PC-9 (cell line): ENCODE measurements at regions not wholly inside any gene's neighbourhood (a gene's known extent, or its start where the extent isn't known, plus 50 kb on each side); places are given as distances from the start of the nearest gene placed in this dataset.

Source experiments
- BruUV-seq: library from RNA; stranded (reverse); fragments of 400-500 nt; replicated peaks from 2 replicates; lab custom pipeline; 2021; lab: Mats Ljungman, UMichigan
- CTCF ChIA-PET: fragments of 300-600 bp; sonication (Branson Sonifier 250); formaldehyde crosslinking; loops from one replicate; lab custom pipeline; 2022; ENCODE audit warnings: antibody characterized with exemption; lab: Charles Lee
- POLR2A ChIA-PET: fragments of 300-600 bp; sonication (Branson Sonifier 250); formaldehyde crosslinking; loops from one replicate; lab custom pipeline; 2022; ENCODE audit warnings: antibody characterized with exemption; ENCODE audit not compliant: unreplicated experiment; lab: Charles Lee
- DNase-seq, 2 experiments: peaks; one replicate each; pipeline versions ENCODE4 v3.0.0 to v3.0.0-alpha.2; 2015 to 2022; ENCODE audit warnings: mixed read lengths in 1 of 2
- H2AFZ ChIP-seq: fragments of 200-600 bp; sonication (generic); 2 replicates; pipeline ENCODE4 v1.8.1; 2017; ENCODE audit warnings: antibody characterized with exemption
- H3F3A ChIP-seq: fragments of 200-600 bp; sonication (generic); 2 replicates; pipeline ENCODE4 v1.8.1; 2017; ENCODE audit warnings: antibody characterized with exemption, mild to moderate bottlenecking, low read depth; ENCODE audit not compliant: insufficient read depth
- H3K27ac ChIP-seq: fragments of 200-600 bp; sonication (generic); 2 replicates; pipeline ENCODE4 v1.6.1; 2016; ENCODE audit warnings: mixed run types
- H3K27me3 ChIP-seq: fragments of 200-600 bp; sonication (generic); 2 replicates; pipeline ENCODE4 v1.6.1; 2016; ENCODE audit warnings: low read depth, mixed run types; ENCODE audit not compliant: insufficient read depth
- H3K36me3 ChIP-seq: fragments of 200-600 bp; sonication (generic); 2 replicates; pipeline ENCODE4 v1.6.1; 2016; ENCODE audit warnings: low read depth, mixed run types
- H3K4me1 ChIP-seq: fragments of 200-600 bp; sonication (generic); replicated peaks from 2 replicates; pipeline ENCODE4 v1.6.1; 2016; ENCODE audit warnings: mixed run types; ENCODE audit not compliant: insufficient read depth
- H3K4me2 ChIP-seq: fragments of 200-600 bp; sonication (generic); 2 replicates; pipeline ENCODE4 v1.6.1; 2017; ENCODE audit warnings: mixed run types
- H3K4me3 ChIP-seq: fragments of 200-600 bp; sonication (generic); 2 replicates; pipeline ENCODE4 v1.6.1; 2016; ENCODE audit warnings: mixed run types
- H3K79me2 ChIP-seq: fragments of 200-600 bp; sonication (generic); 2 replicates; pipeline ENCODE4 v1.6.1; 2017; ENCODE audit warnings: low read depth, mixed run types
- H3K9me2 ChIP-seq: fragments of 200-600 bp; sonication (generic); 2 replicates; pipeline ENCODE4 v1.8.1; 2017; ENCODE audit warnings: mild to moderate bottlenecking; ENCODE audit not compliant: insufficient read depth
- H3K9me3 ChIP-seq: fragments of 200-600 bp; sonication (generic); 2 replicates; pipeline ENCODE4 v1.8.1; 2016; ENCODE audit warnings: low read depth; ENCODE audit not compliant: insufficient read depth
- H4K20me1 ChIP-seq: fragments of 200-600 bp; sonication (generic); 2 replicates; pipeline ENCODE4 v1.8.1; 2017; ENCODE audit not compliant: insufficient read depth
- EZH2 ChIP-seq: fragments of 200-600 bp; sonication (generic); IDR thresholded peaks from 2 replicates; pipeline ENCODE4 v1.8.0; 2017; ENCODE audit warnings: antibody characterized with exemption, low read depth
- intact Hi-C: fragments of 100-400 bp; cut with micrococcal nuclease; formaldehyde crosslinking; loops from one replicate; pipeline ENCODE4 v1.10.0; 2022; ENCODE audit not compliant: unreplicated experiment
- TF ChIP-seq, protein P1 (sequence below): fragments of 200-600 bp; sonication (generic); conservative IDR thresholded peaks from 2 replicates; pipeline ENCODE4 v1.6.1; 2017; ENCODE audit warnings: mixed run types, antibody characterized with exemption, mild to moderate bottlenecking, moderate library complexity

GRCh38 chr5:174920906-174921550, 196.6 kb downstream of the MSX2 start:
- ChIA-PET POLR2A (no interaction called here), CTCF (no interaction called here)
- DNase-seq, result no peak
- no TSS peak for BruUV-seq
- intact Hi-C loops, result no loop called here
- no peaks in the 10 kb centered on the region for H3K4me1 ChIP-seq
- no peak overlapping the region for H3K27ac ChIP-seq
- H3K4me3 ChIP-seq, result no peak overlapping the region
- H3F3A ChIP-seq, result no peaks in the 10 kb centered on the region
- no peak overlapping the region for H2AFZ ChIP-seq
- H3K27me3 ChIP-seq, result peaks cover 38% of the 10 kb centered on the region
- no peaks in the 10 kb centered on the region for H4K20me1 ChIP-seq
- H3K4me2 ChIP-seq, result no peak overlapping the region
- no peak for TF ChIP-seq EZH2
- TF ChIP-seq, protein P1, sequence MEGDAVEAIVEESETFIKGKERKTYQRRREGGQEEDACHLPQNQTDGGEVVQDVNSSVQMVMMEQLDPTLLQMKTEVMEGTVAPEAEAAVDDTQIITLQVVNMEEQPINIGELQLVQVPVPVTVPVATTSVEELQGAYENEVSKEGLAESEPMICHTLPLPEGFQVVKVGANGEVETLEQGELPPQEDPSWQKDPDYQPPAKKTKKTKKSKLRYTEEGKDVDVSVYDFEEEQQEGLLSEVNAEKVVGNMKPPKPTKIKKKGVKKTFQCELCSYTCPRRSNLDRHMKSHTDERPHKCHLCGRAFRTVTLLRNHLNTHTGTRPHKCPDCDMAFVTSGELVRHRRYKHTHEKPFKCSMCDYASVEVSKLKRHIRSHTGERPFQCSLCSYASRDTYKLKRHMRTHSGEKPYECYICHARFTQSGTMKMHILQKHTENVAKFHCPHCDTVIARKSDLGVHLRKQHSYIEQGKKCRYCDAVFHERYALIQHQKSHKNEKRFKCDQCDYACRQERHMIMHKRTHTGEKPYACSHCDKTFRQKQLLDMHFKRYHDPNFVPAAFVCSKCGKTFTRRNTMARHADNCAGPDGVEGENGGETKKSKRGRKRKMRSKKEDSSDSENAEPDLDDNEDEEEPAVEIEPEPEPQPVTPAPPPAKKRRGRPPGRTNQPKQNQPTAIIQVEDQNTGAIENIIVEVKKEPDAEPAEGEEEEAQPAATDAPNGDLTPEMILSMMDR, result no peak
- no peaks in the 10 kb centered on the region for H3K9me2 ChIP-seq
- no peaks in the 10 kb centered on the region for H3K79me2 ChIP-seq
- H3K9me3 ChIP-seq, result no peaks in the 10 kb centered on the region
- H3K36me3 ChIP-seq, result no peaks in the 10 kb centered on the region

DNA sequence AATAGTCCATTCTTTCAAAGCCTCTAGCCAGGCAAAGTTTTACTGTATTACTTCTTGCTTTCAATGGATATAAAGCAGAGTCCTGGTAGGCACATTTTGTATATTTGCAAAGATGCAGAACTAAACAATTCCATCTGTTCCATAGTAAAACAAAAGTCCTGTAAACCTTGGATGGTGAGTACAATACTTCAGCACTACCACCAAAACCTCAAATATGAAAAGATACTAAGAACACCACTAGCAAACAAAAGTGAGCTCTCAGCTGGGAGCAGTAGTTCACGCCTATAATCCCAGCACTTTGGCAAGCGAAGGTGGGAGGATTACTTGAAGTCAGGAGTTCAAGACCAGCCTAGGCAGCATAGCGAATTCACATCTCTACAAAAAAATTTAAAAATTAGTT, 195.0 kb downstream of the MSX2 start:
- Histone ChIP-seq H3K4me3 (no peak overlapping the region), H3K27me3 (peaks cover 36% of the 10 kb centered on the region), H3K9me3 (no peaks in the 10 kb centered on the region), H3K79me2 (no peaks in the 10 kb centered on the region), H3K9me2 (no peaks in the 10 kb centered on the region), H3F3A (no peaks in the 10 kb centered on the region), H3K4me2 (no peak overlapping the region), H3K27ac (no peak overlapping the region), H4K20me1 (no peaks in the 10 kb centered on the region), H3K4me1 (no peaks in the 10 kb centered on the region), H2AFZ (no peak overlapping the region), H3K36me3 (no peaks in the 10 kb centered on the region)
- intact Hi-C loops, result no loop called here
- ChIA-PET CTCF (no interaction called here), POLR2A (no interaction called here)
- no TSS peak for BruUV-seq
- no peak for DNase-seq
- TF ChIP-seq, protein P1, result no peak
- no peak for TF ChIP-seq EZH2

GRCh38 chr5:174918655-174919054, 194.3 kb downstream of the MSX2 start:
- H3K27ac ChIP-seq, result no peak overlapping the region
- no peak overlapping the region for H2AFZ ChIP-seq
- ChIA-PET POLR2A (no interaction called here), CTCF (no interaction called here)
- H3K4me3 ChIP-seq, result no peak overlapping the region
- intact Hi-C loops, result no loop called here
- H3F3A ChIP-seq, result no peaks in the 10 kb centered on the region
- H4K20me1 ChIP-seq, result no peaks in the 10 kb centered on the region
- no peak for TF ChIP-seq EZH2
- TF ChIP-seq, protein P1, result no peak
- peak in 1 of 2 experiments; percentile 55 for DNase-seq
- H3K4me2 ChIP-seq, result no peak overlapping the region
- peaks cover 30% of the 10 kb centered on the region for H3K27me3 ChIP-seq
- no peaks in the 10 kb centered on the region for H3K79me2 ChIP-seq
- H3K9me3 ChIP-seq, result no peaks in the 10 kb centered on the region
- no peaks in the 10 kb centered on the region for H3K4me1 ChIP-seq
- no peaks in the 10 kb centered on the region for H3K36me3 ChIP-seq
- BruUV-seq, result no TSS peak
- no peaks in the 10 kb centered on the region for H3K9me2 ChIP-seq
